ENCODE measurements at regions not wholly inside any gene's neighbourhood (a gene's known extent, or its start where the extent isn't known, plus 50 kb on each side); places are given as distances from the start of the nearest gene placed in this dataset.

GRCh38 chr15:84143753-84144314 lies 91.7 kb upstream of the GOLGA6L4 start:
- no peak for TF ChIP-seq CTCF (IDR thresholded peaks at IDR 0.05)
- no peak for TF ChIP-seq EP300 (IDR thresholded peaks at IDR 0.05)
- no peak for TF ChIP-seq POLR2A (IDR thresholded peaks at IDR 0.05; ENCODE audit: low read depth)
